Endothelial cell of umbilical vein (primary cell): ENCODE measurements at regions not wholly inside any gene's neighbourhood (a gene's known extent, or its start where the extent isn't known, plus 50 kb on each side); places are given as distances from the start of the nearest gene placed in this dataset.

Source experiments
- CTCF ChIP-seq, 2 donors: IDR thresholded peaks; 1 replicate in 1 of 2; 2 replicates in 1 of 2; pipeline ENCODE4 v1.5.1; 2011; ENCODE audit warnings: low read length in 2 of 2, mild to moderate bottlenecking in 2 of 2, moderate library complexity in 2 of 2, control low read depth in 1 of 2, inconsistent platforms in 1 of 2, low read depth in 1 of 2; ENCODE audit not compliant: insufficient read depth in 1 of 2; ENCODE audit errors: extremely low read depth in 1 of 2
- EZH2 ChIP-seq: IDR thresholded peaks from 2 replicates; pipeline ENCODE4 v1.6.1; 2012; ENCODE audit warnings: borderline replicate concordance, low read depth, mild to moderate bottlenecking, moderate library complexity, low read length, inconsistent platforms; ENCODE audit not compliant: severe bottlenecking
- FOS ChIP-seq: IDR thresholded peaks from 2 replicates; pipeline ENCODE4 v1.6.1; 2011; ENCODE audit warnings: mild to moderate bottlenecking, low read length, moderate library complexity, borderline replicate concordance; ENCODE audit not compliant: insufficient read depth
- GATA2 ChIP-seq: IDR thresholded peaks from 2 replicates; pipeline ENCODE4 v1.7.0; 2011; ENCODE audit warnings: low read depth, mild to moderate bottlenecking, moderate library complexity, mixed read lengths, low read length; ENCODE audit not compliant: insufficient read length, insufficient read depth
- POLR2A ChIP-seq: IDR thresholded peaks from 2 replicates; pipeline ENCODE4 v1.6.1; 2012; ENCODE audit warnings: low read depth, mild to moderate bottlenecking, control low read depth, low read length
- POLR2AphosphoS5 ChIP-seq: IDR thresholded peaks from 2 replicates; pipeline ENCODE4 v1.6.1; 2012; ENCODE audit warnings: low read depth, mild to moderate bottlenecking, control low read depth, low read length, moderate library complexity; ENCODE audit not compliant: insufficient read depth

GRCh38 chr9:115278326-115279035, 160.5 kb upstream of the TNC start:
- TF ChIP-seq POLR2AphosphoS5 (no peak), CTCF (IDR thresholded peaks at IDR 0.05; ENCODE audit: extremely low read depth in 1 of 2, insufficient read depth in 1 of 2, low read depth in 1 of 2, low read length in 2 of 2) (no peak), EZH2 (no peak), GATA2 (no peak), POLR2A (no peak), FOS (no peak)
